ENCODE measurements at regions not wholly inside any gene's neighbourhood (a gene's known extent, or its start where the extent isn't known, plus 50 kb on each side); places are given as distances from the start of the nearest gene placed in this dataset.

GRCh38 chr9:90070056-90070455, 465.2 kb downstream of the GADD45G start:
- H2AFZ ChIP-seq (ENCODE audit: low read length): no peak overlapping the region
- H3K36me3 ChIP-seq (ENCODE audit: insufficient read depth, low read length): no peaks in the 10 kb centered on the region
- BruUV-seq (replicated peaks): no TSS peak
- H3K79me2 ChIP-seq (ENCODE audit: insufficient read depth, low read depth, low read length): no peaks in the 10 kb centered on the region
- POLR2A ChIA-PET: interaction anchor here (1.5 kb wide), 1 partner anchor 70 kb away, joined by 3 read pairs; no protein-coding TSS in a partner anchor
- DNase-seq (ENCODE audit: low spot score): no peak
- no peaks in the 10 kb centered on the region for H3K4me1 ChIP-seq (ENCODE audit: insufficient read depth, low read length, poor library complexity, severe bottlenecking)
- intact Hi-C loops (cut with micrococcal nuclease; ENCODE audit: unreplicated experiment): no loop called here
- CTCF ChIA-PET (ENCODE audit: unreplicated experiment): no interaction called here
- no peaks in the 10 kb centered on the region for H3K9me3 ChIP-seq (ENCODE audit: low read length)
- TF ChIP-seq CTCF (conservative IDR thresholded peaks at IDR 0.05; ENCODE audit: low read length) (no peak), EZH2phosphoT487 (IDR thresholded peaks at IDR 0.05; ENCODE audit: borderline replicate concordance, low read depth, low read length) (no peak)
- H4K20me1 ChIP-seq (ENCODE audit: insufficient read depth, low read length): no peaks in the 10 kb centered on the region
- no peak overlapping the region for H3K4me3 ChIP-seq (ENCODE audit: low read depth, low read length, poor library complexity, severe bottlenecking)
- H3K4me2 ChIP-seq (ENCODE audit: low read length): no peak overlapping the region
- H3K9me2 ChIP-seq (ENCODE audit: insufficient read depth, low read length): no peaks in the 10 kb centered on the region
- H3K27ac ChIP-seq (ENCODE audit: low read depth, low read length, poor library complexity, severe bottlenecking): no peak overlapping the region

- Histone ChIP-seq H3K79me2 (ENCODE audit: insufficient read depth, low read depth, low read length) (no peaks in the 10 kb centered on the region), H3K4me3 (ENCODE audit: low read depth, low read length, poor library complexity, severe bottlenecking) (no peak overlapping the region), H3K9me3 (ENCODE audit: low read length) (no peaks in the 10 kb centered on the region), H3K27ac (ENCODE audit: low read depth, low read length, poor library complexity, severe bottlenecking) (no peak overlapping the region), H3K36me3 (ENCODE audit: insufficient read depth, low read length) (no peaks in the 10 kb centered on the region), H3K4me1 (ENCODE audit: insufficient read depth, low read length, poor library complexity, severe bottlenecking) (no peaks in the 10 kb centered on the region), H3K9me2 (ENCODE audit: insufficient read depth, low read length) (no peaks in the 10 kb centered on the region), H3K4me2 (ENCODE audit: low read length) (no peak overlapping the region), H4K20me1 (ENCODE audit: insufficient read depth, low read length) (no peaks in the 10 kb centered on the region), H2AFZ (ENCODE audit: low read length) (no peak overlapping the region)
- intact Hi-C loops (cut with micrococcal nuclease; ENCODE audit: unreplicated experiment): no loop called here
- ChIA-PET CTCF (ENCODE audit: unreplicated experiment) (no interaction called here), POLR2A (interaction anchor here (1.5 kb wide), 1 partner anchor 70 kb away, joined by 3 read pairs; no protein-coding TSS in a partner anchor)
- TF ChIP-seq CTCF (conservative IDR thresholded peaks at IDR 0.05; ENCODE audit: low read length) (no peak), EZH2phosphoT487 (IDR thresholded peaks at IDR 0.05; ENCODE audit: borderline replicate concordance, low read depth, low read length) (no peak)
- BruUV-seq (replicated peaks): no TSS peak
- DNase-seq (ENCODE audit: low spot score): no peak
These were observed 465.7 kb downstream of the GADD45G start for GRCh38 chr9:90070469-90070868.

- CTCF ChIA-PET (ENCODE audit: unreplicated experiment): no interaction called here
- BruUV-seq (replicated peaks): no TSS peak
These were observed 466.3 kb downstream of the GADD45G start for GRCh38 chr9:90070931-90071660.

More at GRCh38 chr9:90070931-90071660, 466.3 kb downstream of the GADD45G start:
- Histone ChIP-seq H3K36me3 (ENCODE audit: insufficient read depth, low read length) (no peaks in the 10 kb centered on the region), H3K4me2 (ENCODE audit: low read length) (no peak overlapping the region), H4K20me1 (ENCODE audit: insufficient read depth, low read length) (no peaks in the 10 kb centered on the region), H3K79me2 (ENCODE audit: insufficient read depth, low read depth, low read length) (no peaks in the 10 kb centered on the region), H3K9me3 (ENCODE audit: low read length) (no peaks in the 10 kb centered on the region), H3K4me3 (ENCODE audit: low read depth, low read length, poor library complexity, severe bottlenecking) (no peak overlapping the region), H3K27ac (ENCODE audit: low read depth, low read length, poor library complexity, severe bottlenecking) (no peak overlapping the region), H3K4me1 (ENCODE audit: insufficient read depth, low read length, poor library complexity, severe bottlenecking) (no peaks in the 10 kb centered on the region), H3K9me2 (ENCODE audit: insufficient read depth, low read length) (no peaks in the 10 kb centered on the region), H2AFZ (ENCODE audit: low read length) (no peak overlapping the region)
- POLR2A ChIA-PET: no interaction called here
- TF ChIP-seq CTCF (conservative IDR thresholded peaks at IDR 0.05; ENCODE audit: low read length) (no peak), EZH2phosphoT487 (IDR thresholded peaks at IDR 0.05; ENCODE audit: borderline replicate concordance, low read depth, low read length) (no peak)
- intact Hi-C loops (cut with micrococcal nuclease; ENCODE audit: unreplicated experiment): no loop called here
- DNase-seq (ENCODE audit: low spot score): no peak

Measured in OCI-LY7 (cell line).